GM18951 (cell line): ENCODE measurements at regions not wholly inside any gene's neighbourhood (a gene's known extent, or its start where the extent isn't known, plus 50 kb on each side); places are given as distances from the start of the nearest gene placed in this dataset.

Experiments
- POLR2A ChIP-seq: IDR thresholded peaks from 4 replicates; pipeline ENCODE4 v1.6.1; 2011; ENCODE audit warnings: mild to moderate bottlenecking; ENCODE audit not compliant: insufficient read length, insufficient read depth; ENCODE audit errors: extremely low read depth
- in situ Hi-C: fragments of 300-500 bp; cut with MboI; formaldehyde crosslinking; loops from one replicate; pipeline ENCODE4 v1.12.0; 2022; ENCODE audit warnings: low sequenced_read_pairs, mixed read lengths, inconsistent platforms; ENCODE audit not compliant: unreplicated experiment

DNA sequence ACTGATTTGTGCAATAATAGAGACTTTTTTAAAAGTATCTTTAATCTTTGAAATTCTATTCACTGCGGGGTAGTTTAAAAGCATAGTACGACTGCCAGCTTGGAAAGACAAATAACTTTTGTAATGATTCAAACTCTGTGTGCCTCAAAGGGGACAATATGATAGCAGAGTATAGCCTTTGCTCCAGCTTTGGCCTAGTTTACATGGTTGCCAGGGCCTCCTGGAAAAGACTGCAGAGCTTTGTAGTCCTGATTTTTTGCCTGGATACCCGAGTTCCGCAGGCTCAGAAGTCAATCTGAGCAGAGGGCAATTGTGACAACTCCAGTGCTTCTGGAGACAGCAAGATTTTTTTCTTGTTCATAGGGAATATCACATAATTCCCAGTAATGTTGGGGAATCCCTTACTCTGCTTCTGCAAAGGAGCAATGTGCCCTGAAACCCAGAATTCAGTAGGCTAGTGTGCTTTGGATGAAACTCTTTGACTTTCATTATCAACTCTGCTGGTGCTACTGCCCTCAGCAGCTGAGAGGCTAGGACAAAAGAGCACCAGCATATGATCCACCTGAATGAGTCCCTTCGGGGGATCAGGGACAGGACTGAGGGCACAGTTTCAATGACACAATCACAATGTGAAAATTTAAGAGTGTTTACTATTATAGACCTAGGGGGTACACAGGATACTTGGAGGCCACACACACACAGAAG is 768.1 kb downstream of the TMEM182 start:
- in situ Hi-C loops: no loop called here
- no peak for TF ChIP-seq POLR2A

DNA sequence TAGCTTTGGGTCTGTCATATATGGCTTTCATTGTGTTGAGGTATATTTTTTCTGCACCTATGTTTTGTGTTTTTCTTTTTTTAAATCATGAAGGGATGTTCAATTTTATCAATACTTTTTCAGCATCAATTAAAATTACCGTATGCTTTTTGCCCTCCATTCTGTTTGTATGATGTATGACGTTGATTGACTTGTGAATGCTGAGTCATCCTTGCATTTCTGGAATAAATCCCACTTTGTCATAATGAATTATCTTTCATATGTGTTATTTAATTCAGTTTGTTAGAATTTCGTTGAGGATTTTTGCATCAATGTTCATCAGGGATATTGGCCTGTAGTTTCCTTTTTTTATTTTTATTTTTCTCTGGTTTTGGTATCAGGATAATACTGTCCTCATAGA is 790.9 kb downstream of the TMEM182 start:
- in situ Hi-C loops: no loop called here
- TF ChIP-seq POLR2A: no peak

GRCh38 chr2:103594823-103595222 is 833.0 kb downstream of the TMEM182 start:
- in situ Hi-C loops: no loop called here

DNA sequence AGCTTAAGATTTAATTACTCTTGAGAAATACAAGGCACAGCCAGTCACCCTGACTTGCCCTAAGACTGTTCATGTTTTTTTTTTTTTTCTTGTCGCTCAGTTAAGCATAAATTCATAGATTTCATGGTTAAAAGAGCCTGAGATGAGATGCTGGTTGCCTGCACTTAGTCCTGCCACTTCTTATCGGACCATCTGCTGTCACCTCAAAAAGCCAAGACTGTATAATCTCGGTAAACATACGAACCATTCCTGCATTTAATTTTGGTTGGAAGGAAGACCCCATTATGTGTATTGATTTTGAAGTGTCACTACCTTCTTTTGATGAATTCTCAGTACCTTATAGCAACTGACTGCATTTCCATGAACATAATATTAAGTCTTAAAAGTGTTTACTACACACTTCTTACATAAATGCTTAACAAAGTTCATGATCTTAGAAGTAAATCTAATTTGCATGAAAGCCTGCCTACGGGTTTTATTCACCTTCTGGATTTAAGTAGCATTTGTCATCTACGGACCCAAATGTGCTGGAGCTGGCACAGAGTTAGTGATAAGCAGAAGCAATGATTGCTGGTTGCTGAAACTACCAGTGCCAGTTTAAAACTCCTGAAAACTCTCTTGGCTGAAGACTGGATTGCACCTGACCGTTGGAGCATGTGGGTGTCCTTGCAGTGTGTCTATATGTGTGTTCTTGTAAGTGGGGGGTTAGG is 843.4 kb downstream of the TMEM182 start:
- no peak for TF ChIP-seq POLR2A
- in situ Hi-C loops: no loop called here

More at GRCh38 chr2:103594823-103595222, 833.0 kb downstream of the TMEM182 start:
- TF ChIP-seq POLR2A: no peak

DNA sequence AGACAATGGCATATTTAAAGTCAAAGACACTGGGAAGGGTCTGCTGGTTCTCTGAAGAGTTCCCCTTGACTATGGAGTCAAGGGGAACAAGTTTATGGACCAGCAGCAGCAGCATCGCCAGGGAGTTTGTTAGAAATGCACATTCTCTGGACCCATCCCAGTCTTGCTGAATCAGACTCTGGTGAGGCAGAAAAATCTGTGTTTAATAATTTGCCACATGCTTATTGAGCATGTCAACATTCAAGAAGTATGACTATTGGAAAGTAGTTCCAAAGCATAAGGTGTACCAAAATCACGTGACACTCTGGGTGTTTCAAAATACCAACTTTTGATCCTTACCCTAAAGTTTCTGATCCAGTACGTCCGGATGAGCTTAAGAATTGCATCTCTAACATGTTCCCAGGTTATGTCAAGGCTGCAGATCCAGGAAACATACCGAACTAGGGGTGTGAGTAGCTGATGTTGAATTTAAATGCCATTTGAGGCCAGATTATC is 853.8 kb downstream of the TMEM182 start:
- in situ Hi-C loops: no loop called here
- no peak for TF ChIP-seq POLR2A

- TF ChIP-seq POLR2A: no peak
- in situ Hi-C loops: no loop called here
Measured at GRCh38 chr2:103616891-103617290, 855.1 kb downstream of the TMEM182 start.

DNA sequence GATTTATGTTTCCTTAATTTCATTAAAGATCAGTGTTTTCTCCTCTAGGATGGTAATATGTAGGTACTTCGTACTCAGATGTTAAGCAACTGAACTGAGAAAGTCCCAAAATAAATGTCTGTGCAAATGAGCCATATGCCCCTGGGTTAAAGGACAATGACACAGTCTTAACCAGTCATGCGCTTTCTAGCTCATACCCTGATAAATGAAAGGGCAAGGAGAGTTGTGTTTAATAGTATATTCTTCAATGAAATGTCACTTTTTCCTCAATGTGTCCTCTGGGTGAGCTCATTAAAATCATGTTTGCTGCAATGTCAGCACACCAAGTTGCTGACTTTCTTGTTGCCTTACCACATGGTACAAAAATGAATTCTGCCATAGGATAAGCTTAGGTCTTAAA is 856.3 kb downstream of the TMEM182 start:
- in situ Hi-C loops: no loop called here
- TF ChIP-seq POLR2A: no peak

GRCh38 chr2:103627301-103627700 is 865.5 kb downstream of the TMEM182 start:
- no peak for TF ChIP-seq POLR2A
- in situ Hi-C loops: no loop called here

DNA sequence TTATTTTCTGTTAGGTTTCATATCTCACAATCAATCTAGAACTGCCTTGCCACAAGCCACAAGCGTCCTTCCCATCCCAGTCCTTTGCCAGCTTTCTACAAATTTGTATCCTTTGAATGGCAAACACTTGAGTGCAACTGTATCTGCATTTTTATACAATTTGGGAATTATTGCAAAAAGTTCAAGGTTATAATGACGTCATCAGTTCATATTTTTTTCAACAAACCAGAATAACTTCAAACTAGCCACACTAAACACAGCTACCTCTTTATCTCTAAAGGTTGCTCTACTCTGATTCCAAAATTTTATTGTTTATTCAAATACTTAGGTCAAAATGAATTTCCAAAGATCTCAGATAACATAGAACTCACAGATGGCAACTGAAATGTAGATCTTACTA is 877.1 kb downstream of the TMEM182 start:
- TF ChIP-seq POLR2A: no peak
- in situ Hi-C loops: no loop called here

- in situ Hi-C loops: no loop called here
- no peak for TF ChIP-seq POLR2A
Measured at GRCh38 chr2:103656558-103656957, 894.7 kb downstream of the TMEM182 start.

- TF ChIP-seq POLR2A: no peak
- in situ Hi-C loops: no loop called here
Measured at GRCh38 chr2:103660519-103660918, 898.7 kb downstream of the TMEM182 start.

DNA sequence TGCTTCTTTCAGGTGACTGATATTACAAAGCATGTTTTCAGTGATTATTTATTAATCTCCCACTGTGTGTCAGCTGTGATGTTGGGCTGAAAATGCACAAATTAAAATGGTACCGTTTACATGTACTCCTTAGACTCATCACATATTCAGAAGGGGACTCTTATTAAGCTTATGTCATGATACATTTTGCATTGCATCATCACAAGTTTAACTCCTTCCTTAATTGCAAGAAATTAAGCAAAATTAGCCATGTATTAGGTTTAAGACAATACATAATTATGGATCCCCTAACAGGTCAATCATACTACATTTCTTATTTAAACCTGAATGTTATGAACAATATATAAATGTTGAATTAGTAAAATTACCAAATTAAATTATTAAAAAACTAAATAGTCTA is 899.1 kb downstream of the TMEM182 start:
- TF ChIP-seq POLR2A: no peak
- in situ Hi-C loops: no loop called here

DNA sequence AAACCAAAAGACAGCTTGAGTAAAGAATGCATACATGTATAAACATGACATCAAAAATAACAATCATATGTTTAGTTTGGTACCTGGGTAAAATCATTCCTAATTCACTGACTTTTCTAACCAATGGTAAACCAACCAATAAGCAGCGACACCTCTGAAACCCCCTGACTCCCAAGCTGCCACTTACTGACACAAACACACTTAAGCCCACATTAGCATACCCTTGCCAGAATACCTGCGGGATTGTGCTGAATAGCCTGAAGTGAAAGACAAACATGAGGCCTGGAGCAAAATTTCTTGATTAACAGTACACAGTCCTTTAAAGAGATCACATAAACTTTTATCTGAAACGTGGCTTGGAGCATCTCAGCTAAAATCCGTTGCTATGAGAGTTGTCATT is 902.9 kb downstream of the TMEM182 start:
- no peak for TF ChIP-seq POLR2A

DNA sequence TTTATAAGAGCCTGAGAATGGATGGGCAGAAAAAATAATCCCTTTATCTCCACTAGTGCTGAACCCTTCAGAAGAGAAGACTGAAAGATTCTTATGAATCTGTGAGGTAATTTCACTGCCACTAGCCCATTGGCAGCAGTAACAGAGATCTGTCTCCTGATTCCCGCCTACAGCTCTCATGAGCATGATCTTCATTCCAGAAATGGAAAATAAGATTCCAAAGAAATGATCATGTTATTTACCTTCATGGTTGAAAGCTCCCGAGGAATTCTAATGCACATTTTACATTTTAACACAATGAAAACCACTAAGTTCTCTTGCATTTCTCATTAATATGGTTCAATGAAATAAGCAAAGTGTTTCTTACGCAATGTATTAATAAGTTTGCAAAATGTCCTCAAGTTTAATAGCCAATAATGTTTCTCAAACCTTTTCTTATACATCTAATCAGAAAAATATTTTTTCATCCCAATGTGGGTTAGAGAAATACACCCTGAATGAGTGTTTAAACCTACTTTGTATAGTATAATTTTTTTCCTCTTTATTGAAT is 905.6 kb downstream of the TMEM182 start:
- no peak for TF ChIP-seq POLR2A
- in situ Hi-C loops: no loop called here

More for the DNA sequence above, 902.9 kb downstream of the TMEM182 start:
- in situ Hi-C loops: no loop called here

- in situ Hi-C loops: no loop called here
- no peak for TF ChIP-seq POLR2A
Measured at GRCh38 chr2:103669531-103669930, 907.7 kb downstream of the TMEM182 start.
